GM18873 (cell line): ENCODE measurements at regions not wholly inside any gene's neighbourhood (a gene's known extent, or its start where the extent isn't known, plus 50 kb on each side); places are given as distances from the start of the nearest gene placed in this dataset.
"Not testable (repeated sequence)": the region's sequence is repeated elsewhere in the genome, so short reads cannot be mapped to it uniquely, and the experiment has no call there.

Experiments
- ATAC-seq: cut with Tn5 transposase; IDR thresholded peaks from one replicate; pipeline ENCODE4 v1.9.1; 2021; ENCODE audit warnings: mild to moderate bottlenecking, moderate library complexity, moderate number of reproducible peaks; ENCODE audit not compliant: unreplicated experiment, low FRiP score

- ATAC-seq, result not testable (repeated sequence)
Measured at GRCh38 chr22:22296047-22296446, 51.5 kb downstream of the VPREB1 start.

GRCh38 chr22:22297159-22297793 lies 52.7 kb downstream of the VPREB1 start:
- not testable (repeated sequence) for ATAC-seq

GRCh38 chr22:22297794-22298653 lies 53.4 kb downstream of the VPREB1 start:
- ATAC-seq, result not testable (repeated sequence)

GRCh38 chr22:22298654-22299009 lies 54.0 kb downstream of the VPREB1 start:
- ATAC-seq, result not testable (repeated sequence)

- ATAC-seq, result not testable (repeated sequence)
Measured at GRCh38 chr22:22300511-22300910, 55.9 kb downstream of the VPREB1 start.

- ATAC-seq, result not testable (repeated sequence)
Measured at GRCh38 chr22:22300946-22301345, 56.4 kb downstream of the VPREB1 start.

- no peak for ATAC-seq
Measured at GRCh38 chr22:22316589-22316988, 72.0 kb downstream of the VPREB1 start.

GRCh38 chr22:22318723-22319465 lies 74.3 kb downstream of the VPREB1 start:
- no peak for ATAC-seq

- ATAC-seq, result not testable (repeated sequence)
Measured at GRCh38 chr22:22321743-22322611, 77.4 kb downstream of the VPREB1 start.

GRCh38 chr22:22322792-22323191 lies 78.2 kb downstream of the VPREB1 start:
- no peak for ATAC-seq

GRCh38 chr22:22327723-22328122 lies 83.1 kb downstream of the VPREB1 start:
- no peak for ATAC-seq

GRCh38 chr22:22329792-22330191 lies 85.2 kb downstream of the VPREB1 start:
- ATAC-seq, result no peak

- ATAC-seq, result not testable (repeated sequence)
Measured at GRCh38 chr22:22335640-22336039, 91.1 kb downstream of the VPREB1 start.

GRCh38 chr22:22336333-22336732 lies 91.7 kb downstream of the VPREB1 start:
- not testable (repeated sequence) for ATAC-seq

GRCh38 chr22:22338778-22339177 lies 94.2 kb downstream of the VPREB1 start:
- not testable (repeated sequence) for ATAC-seq

- ATAC-seq, result no peak
Measured at GRCh38 chr22:22341736-22342135, 97.2 kb downstream of the VPREB1 start.

GRCh38 chr22:22342697-22343580 lies 98.4 kb downstream of the VPREB1 start:
- no peak for ATAC-seq

- ATAC-seq, result no peak
Measured at GRCh38 chr22:22343581-22344296, 99.2 kb downstream of the VPREB1 start.

- no peak for ATAC-seq
Measured at GRCh38 chr22:22344430-22344829, 99.8 kb downstream of the VPREB1 start.
